Activated T-cell treated with anti-CD3 and anti-CD28 coated beads, Interleukin-2, amount 50 U/mL, for 1 hour (primary cell): ENCODE measurements at regions not wholly inside any gene's neighbourhood (a gene's known extent, or its start where the extent isn't known, plus 50 kb on each side); places are given as distances from the start of the nearest gene placed in this dataset.
"Not testable (repeated sequence)": the region's sequence is repeated elsewhere in the genome, so short reads cannot be mapped to it uniquely, and the experiment has no call there.

Experiments used
- DNase-seq: peaks from one replicate; pipeline ENCODE4 v3.0.0-alpha.2; 2020

GRCh38 chr12:131561891-131562684 lies 148.8 kb upstream of the SFSWAP start:
- DNase-seq = no peak

- DNase-seq = not testable (repeated sequence)
These were observed 146.7 kb upstream of the SFSWAP start for GRCh38 chr12:131564138-131564727.

DNA sequence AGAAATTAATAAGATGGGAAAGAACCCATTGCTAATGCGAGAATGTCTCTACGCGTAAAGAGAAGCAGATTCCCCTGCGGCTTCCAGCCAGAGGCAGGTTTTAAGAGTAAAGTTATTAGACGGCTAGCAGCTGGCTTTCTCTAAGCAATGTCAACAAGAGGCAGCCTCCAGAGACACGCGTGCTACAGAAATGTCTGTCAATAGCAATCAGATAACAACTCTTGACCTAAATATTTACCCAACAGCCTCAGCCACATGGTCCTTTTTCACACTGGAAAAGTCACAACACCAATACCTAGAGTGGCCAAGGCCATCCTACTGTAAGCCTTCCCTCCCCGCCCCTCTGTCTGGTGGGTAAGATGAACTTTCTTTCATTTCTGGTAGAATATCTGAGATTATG lies 146.0 kb upstream of the SFSWAP start:
- DNase-seq = no peak

DNA sequence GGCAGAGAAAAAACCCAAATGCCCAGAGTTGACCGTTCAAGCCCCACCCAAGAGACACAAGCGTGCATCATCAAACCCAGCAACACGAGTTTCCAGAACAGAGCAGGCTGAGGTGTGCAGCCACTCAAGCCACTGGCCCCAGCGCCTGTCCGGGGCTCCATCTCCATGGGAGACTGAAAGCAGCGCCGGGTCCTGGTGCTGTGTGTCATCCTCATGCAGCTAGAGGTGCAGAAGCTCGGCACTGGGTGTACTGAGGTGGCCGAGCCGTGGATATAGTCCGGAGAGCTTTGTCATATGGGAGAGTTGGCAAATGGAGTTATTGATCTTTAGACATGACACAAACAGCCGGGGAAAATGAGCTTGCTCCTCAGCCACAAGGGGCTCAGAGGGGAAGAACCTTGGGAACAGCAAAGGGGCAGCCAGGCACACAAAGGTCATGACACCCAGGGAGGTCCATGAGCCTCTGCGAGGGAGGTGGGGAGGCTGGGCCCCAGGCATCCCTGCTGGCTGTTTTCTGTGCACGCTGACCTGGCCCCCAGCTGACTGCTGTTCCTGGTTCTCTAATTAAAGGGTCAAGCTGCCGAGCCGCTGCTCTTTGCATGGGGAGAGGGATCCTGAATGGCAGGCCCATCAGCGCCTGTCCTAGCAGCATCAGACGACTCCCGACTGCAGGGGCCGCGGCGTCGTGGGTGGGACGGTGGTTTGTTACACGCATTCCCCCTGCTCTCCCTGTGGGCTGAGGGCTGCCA lies 145.4 kb upstream of the SFSWAP start:
- no peak for DNase-seq

DNA sequence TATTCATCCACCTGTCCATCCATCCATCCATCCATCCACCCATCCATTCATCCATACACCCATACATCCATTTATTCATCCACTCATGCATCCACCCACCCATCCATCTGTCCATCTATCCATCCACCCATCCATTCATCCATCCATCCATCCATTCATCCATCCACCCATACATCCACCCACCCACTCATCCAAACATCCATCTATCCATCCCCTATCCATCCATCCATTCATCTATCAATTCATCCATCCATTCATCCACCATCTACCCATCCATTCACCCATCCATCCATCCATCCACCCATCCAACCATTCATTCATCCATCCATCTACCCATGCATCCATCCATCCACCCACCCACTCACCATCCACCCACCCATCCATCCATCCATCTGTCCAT lies 142.6 kb upstream of the SFSWAP start:
- no peak for DNase-seq

GRCh38 chr12:131570596-131570995 lies 140.3 kb upstream of the SFSWAP start:
- DNase-seq = no peak

DNA sequence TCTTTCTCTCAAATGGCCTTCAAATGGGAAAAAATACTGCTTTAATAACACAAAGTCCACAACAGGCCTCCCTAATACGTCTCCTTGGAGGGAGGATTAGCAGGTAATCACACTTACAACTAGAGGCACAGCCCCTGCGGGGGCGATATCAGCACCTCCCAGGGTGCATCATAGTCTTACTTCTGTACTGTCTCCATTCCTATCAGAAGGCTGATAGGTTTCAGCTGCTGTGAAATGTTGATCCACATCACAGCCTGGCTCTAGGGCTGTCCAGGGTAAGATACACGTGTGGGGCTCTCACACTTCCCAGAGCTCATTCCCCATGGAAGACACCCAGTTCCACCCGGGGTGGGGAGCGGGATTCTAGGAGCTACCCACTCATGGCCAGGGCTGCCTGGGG lies 139.1 kb upstream of the SFSWAP start:
- DNase-seq = no peak

- no peak for DNase-seq
These were observed 138.3 kb upstream of the SFSWAP start for GRCh38 chr12:131572626-131573025.

DNA sequence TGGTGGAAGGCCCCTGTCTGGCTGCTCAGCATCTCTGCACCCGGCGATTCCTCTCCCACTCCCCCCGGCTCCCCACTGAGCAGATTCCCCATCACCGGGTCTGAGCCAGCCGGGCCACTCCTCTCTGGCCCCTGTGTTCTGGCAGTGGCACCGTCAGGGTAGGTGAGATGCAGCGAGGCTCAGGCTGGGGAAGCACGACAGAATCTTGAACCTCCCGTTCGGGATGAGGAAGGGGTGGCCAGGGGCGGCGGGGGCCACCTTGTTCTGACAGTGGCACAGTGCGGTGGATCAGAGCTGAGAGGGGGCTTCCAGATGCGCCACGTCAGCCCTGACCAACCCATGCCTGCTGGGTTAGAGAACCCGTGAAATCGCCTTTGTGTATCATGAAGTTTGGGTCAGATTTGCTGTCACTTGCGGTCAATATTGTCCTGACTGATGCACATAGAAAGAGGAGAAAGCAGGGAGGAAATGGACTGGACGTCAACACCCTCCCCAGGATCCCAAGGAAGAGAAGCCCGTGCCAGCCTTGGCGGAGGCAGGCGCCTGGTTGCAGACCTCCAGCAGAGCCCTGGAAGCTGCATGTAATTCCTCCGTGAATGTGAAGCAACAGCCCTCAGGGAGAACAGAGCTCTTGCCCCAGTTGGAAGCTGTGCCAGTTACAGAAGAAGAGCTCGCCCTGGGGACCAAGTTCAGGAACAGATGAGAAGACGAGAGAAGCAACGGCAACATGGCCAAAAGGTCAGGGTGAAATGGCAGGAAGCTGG lies 137.1 kb upstream of the SFSWAP start:
- no peak for DNase-seq

DNA sequence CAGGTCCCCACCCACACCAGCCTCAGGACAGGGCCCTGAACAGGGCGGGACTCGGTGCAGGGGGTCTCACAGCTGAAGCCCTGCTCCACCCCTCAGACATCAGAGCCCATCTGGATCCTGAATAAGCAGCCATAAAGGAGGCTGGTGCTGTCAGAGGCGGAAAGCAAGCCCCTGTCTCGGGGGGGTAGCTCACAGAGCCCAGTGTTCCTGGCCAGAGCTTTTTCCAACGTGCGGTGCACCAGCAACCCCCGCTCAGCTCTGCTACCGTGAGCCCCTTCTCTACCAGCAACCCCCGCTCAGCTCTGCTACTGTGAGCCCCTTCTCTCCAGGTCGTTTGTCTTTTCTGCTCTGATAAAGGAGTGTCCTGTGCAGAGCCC lies 136.5 kb upstream of the SFSWAP start:
- DNase-seq = no peak

DNA sequence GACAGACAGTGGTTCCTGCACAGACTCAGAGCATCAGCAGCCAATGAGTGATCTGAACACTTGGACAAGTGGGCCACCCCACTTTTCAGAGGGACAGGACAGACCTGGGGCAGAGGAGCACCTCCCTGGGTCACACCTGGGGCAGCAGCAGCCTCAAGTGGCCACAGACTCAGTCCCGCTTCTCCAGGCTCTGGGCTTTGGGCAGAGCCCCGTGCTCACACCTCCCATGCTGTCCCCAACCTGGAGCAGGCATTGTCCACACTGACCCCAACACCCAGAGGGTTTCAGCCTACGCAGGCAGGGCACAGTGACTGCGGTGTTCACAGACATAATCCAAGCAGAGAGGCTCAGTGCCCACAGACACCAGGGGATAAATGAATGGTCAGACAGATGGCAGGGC lies 135.5 kb upstream of the SFSWAP start:
- no peak for DNase-seq

DNA sequence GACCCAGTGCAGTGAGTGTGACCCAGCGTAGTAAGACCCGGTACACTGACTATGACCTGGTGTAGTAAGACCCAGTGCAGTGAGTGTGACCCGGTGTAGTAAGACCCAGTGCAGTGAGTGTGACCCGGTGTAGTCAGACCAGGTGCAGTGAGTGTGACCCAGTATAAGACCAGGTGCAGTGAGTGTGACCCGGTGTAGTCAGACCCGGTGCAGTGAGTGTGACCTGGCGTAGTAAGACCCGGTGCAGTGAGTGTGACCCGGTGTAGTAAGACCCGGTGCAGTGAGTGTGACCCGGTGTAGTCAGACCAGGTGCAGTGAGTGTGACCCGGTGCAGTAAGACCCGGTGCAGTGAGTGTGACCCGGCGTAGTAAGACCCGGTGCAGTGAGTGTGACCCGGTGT lies 134.2 kb upstream of the SFSWAP start:
- DNase-seq = not testable (repeated sequence)

- DNase-seq = no peak
These were observed 133.1 kb upstream of the SFSWAP start for GRCh38 chr12:131577766-131578165.

- DNase-seq = no peak
These were observed 131.9 kb upstream of the SFSWAP start for GRCh38 chr12:131578828-131579470.

- no peak for DNase-seq
These were observed 127.7 kb upstream of the SFSWAP start for GRCh38 chr12:131583090-131583712.

DNA sequence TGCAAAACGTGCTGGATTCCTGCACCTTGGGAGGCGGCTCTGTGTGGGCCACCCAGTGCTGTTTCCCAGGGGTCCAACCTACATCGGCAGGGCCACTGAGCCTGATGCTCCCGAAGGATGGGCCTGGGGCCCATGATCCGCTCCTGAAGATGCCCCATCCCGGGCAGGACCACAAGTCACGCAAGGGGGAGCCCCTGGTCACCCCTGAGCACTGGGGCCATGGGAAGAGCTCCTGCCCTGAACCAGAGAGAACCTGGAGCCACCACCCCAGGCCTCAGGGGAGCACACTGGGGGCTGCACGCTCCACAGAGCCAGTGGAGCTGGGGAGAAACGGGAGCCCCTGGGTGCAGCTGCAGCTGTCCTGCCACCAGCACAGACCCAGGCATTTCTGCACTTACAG lies 124.6 kb upstream of the SFSWAP start:
- no peak for DNase-seq

- DNase-seq = no peak
These were observed 124.1 kb upstream of the SFSWAP start for GRCh38 chr12:131586761-131587160.

DNA sequence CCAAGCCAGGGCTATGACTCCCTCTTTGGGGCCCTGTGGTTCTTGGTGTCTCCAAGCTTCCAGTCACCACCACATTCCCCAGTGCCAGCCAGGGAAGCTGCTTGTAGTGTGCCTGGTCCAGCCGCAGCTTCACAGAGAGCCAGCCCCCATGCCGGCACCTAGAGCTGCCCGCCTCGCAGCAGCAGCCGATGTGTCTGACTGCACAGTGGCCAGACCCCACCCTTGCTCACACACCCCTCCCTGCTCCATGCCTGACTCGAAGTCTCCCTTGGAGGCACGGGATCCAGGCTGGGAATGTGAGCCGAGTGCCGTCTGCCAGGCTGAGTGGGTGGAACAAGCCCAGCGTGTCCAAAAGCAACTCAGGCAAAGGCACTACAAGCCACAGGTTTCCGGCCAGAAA lies 123.3 kb upstream of the SFSWAP start:
- DNase-seq = no peak

DNA sequence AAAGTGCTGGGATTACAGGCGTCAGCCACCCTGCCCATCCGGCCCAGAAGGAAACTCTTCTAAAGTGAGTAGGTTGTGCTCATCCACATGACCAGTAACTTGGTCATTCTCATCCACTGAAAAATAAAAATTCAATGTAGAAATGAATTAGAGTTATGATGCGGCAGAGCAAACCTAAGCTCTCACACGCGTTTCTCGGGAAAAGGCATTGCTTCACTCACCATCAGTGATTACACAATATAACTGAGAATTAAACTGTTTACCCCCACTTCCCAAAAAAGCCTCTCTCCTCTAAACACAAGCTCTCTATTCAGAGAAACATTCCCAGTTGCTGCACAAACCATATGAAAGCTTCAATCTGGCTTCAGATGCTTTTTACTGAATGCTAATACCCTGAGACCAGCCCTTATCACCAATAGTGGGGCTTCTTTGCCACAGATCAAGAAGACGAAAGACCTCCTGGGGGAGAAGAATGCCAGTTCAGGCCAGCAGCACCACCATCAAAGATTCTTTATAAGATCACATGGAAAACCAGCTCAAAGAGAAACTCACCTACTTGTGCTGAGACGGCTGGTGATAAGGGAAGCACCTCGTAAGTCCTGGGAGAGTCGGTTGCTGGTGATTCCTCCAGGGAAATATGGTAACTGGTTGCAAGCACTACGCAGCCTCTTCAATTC lies 121.5 kb upstream of the SFSWAP start:
- no peak for DNase-seq

DNA sequence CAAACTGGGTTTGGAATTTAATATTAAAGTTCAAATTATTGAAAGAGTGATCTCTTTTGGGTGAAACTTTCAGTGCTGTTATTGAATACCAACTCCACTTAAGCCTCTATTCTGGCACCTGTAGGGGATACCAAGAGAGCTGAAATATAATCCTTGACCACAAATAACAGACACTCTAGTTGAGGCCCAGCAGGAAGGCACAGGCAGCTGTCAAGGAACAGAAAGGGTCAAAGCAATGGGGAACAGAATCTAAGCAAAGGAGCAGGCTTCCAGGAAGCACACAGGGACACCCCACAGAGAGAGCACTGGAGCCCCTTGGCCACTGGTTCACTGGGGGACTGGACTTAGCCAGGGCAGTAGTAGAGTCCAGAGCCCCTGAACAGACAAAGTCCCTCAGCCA lies 120.9 kb upstream of the SFSWAP start:
- no peak for DNase-seq

DNA sequence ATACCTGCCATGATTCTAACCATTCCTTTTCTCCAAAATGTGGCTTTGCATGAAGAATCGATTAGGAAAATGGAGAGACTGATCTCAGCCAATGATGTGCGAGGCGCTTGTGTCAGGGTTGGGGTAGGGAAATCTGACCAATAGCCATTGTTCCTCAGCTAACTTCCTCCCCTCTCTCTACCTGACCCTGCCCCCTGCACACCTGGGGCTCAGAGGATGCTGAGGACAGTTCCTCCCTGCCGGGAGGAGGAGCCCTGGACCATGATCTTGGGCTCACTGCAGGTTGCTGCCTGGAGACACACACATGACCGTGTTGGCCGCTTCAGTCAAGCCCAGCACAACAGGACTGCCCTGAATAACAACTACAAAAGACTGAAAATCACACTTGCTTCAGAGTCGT lies 119.8 kb upstream of the SFSWAP start:
- no peak for DNase-seq
